Neural progenitor cell (in vitro differentiated cells): ENCODE measurements at regions not wholly inside any gene's neighbourhood (a gene's known extent, or its start where the extent isn't known, plus 50 kb on each side); places are given as distances from the start of the nearest gene placed in this dataset.

ENCODE experiments used
- DNase-seq: peaks from one replicate; pipeline ENCODE4 v3.0.0-alpha.2; 2016; ENCODE audit warnings: low spot score
- H2AFZ ChIP-seq: fragments of 200-600 bp; sonication (generic); replicated peaks from 2 replicates; pipeline ENCODE4 v1.6.1; 2016; ENCODE audit warnings: antibody characterized with exemption
- H3F3A ChIP-seq: fragments of 200-600 bp; sonication (generic); 2 replicates; pipeline ENCODE4 v1.6.1; 2016; ENCODE audit warnings: antibody characterized with exemption, low read depth
- H3K27ac ChIP-seq: fragments of 200-600 bp; sonication (generic); 2 replicates; pipeline ENCODE4 v1.5.1; 2016; ENCODE audit warnings: mild to moderate bottlenecking
- H3K27me3 ChIP-seq: fragments of 200-600 bp; sonication (generic); 2 replicates; pipeline ENCODE4 v1.6.1; 2016; ENCODE audit warnings: mild to moderate bottlenecking, moderate library complexity
- H3K36me3 ChIP-seq: fragments of 200-600 bp; sonication (generic); 2 replicates; pipeline ENCODE4 v1.5.1; 2016
- H3K4me1 ChIP-seq: fragments of 200-600 bp; sonication (generic); 2 replicates; pipeline ENCODE4 v1.6.1; 2016; ENCODE audit warnings: mixed run types
- H3K4me2 ChIP-seq: fragments of 200-600 bp; sonication (generic); 2 replicates; pipeline ENCODE4 v1.6.1; 2016
- H3K4me3 ChIP-seq: fragments of 200-600 bp; sonication (generic); 2 replicates; pipeline ENCODE4 v1.5.1; 2016
- H3K79me2 ChIP-seq: fragments of 200-600 bp; sonication (generic); 2 replicates; pipeline ENCODE4 v1.6.1; 2016; ENCODE audit warnings: low read depth
- H3K9ac ChIP-seq: fragments of 200-600 bp; sonication (generic); 2 replicates; pipeline ENCODE4 v1.6.1; 2016
- H3K9me3 ChIP-seq: fragments of 200-600 bp; sonication (generic); 2 replicates; pipeline ENCODE4 v1.5.1; 2016; ENCODE audit warnings: low read depth
- H4K20me1 ChIP-seq: fragments of 200-600 bp; sonication (generic); 2 replicates; pipeline ENCODE4 v1.6.1; 2016; ENCODE audit warnings: low read depth
- H3K27ac Mint-ChIP-seq: 3 replicates; pipeline ENCODE4 v1.8.0; 2021; ENCODE audit warnings: mixed read lengths
- H3K27me3 Mint-ChIP-seq: 2 replicates; pipeline ENCODE4 v1.8.0; 2022; ENCODE audit warnings: low read depth, mild to moderate bottlenecking, inconsistent platforms, moderate library complexity, mixed read lengths; ENCODE audit not compliant: insufficient read depth
- H3K36me3 Mint-ChIP-seq: 3 replicates; pipeline ENCODE4 v1.8.0; 2021; ENCODE audit warnings: mixed read lengths
- H3K4me1 Mint-ChIP-seq: 3 replicates; pipeline ENCODE4 v1.8.0; 2021; ENCODE audit warnings: mixed read lengths
- H3K4me3 Mint-ChIP-seq: 3 replicates; pipeline ENCODE4 v1.8.0; 2021; ENCODE audit warnings: mild to moderate bottlenecking, moderate library complexity, mixed read lengths
- H3K9me3 Mint-ChIP-seq: 3 replicates; pipeline ENCODE4 v1.8.0; 2020; ENCODE audit warnings: mixed read lengths
- CTCF ChIP-seq: fragments of 200-600 bp; sonication (generic); IDR thresholded peaks from 2 replicates; pipeline ENCODE4 v1.5.1; 2017; ENCODE audit warnings: antibody characterized with exemption, mild to moderate bottlenecking
- EZH2 ChIP-seq: fragments of 200-600 bp; sonication (generic); IDR thresholded peaks from 2 replicates; pipeline ENCODE4 v1.6.1; 2017; ENCODE audit warnings: antibody characterized with exemption, mild to moderate bottlenecking, moderate library complexity
- EZH2phosphoT487 ChIP-seq: fragments of 200-600 bp; sonication (generic); IDR thresholded peaks from 2 replicates; pipeline ENCODE4 v1.6.1; 2017; ENCODE audit warnings: antibody characterized with exemption

DNA sequence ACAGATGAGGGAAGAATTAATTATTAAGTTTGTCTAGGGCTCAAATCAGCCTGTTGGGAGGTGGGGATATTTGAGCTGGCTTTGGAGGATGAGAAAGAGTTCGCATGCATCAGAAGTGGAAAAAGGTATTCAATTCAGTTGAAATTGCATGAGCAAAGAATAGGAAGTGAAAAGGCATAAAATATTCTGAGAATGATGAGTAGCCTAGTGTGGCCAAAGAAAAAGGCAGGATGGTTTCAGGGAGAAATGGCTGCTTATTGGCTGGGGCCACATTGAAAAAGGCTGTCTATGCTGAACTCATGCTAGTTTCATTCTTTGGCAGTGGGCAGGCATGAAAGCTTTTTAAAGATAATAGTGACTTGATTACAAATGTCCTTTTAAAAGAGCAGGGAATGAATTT lies 235.4 kb upstream of the RIOK2 start:
- Mint-ChIP-seq H3K4me3 (no peak overlapping the region), H3K27me3 (no peaks in the 10 kb centered on the region), H3K4me1 (peaks cover 18% of the 10 kb centered on the region), H3K27ac (no peak overlapping the region), H3K36me3 (no peaks in the 10 kb centered on the region), H3K9me3 (no peaks in the 10 kb centered on the region)
- no peak for DNase-seq
- TF ChIP-seq EZH2phosphoT487 (no peak), CTCF (no peak)
- Histone ChIP-seq H4K20me1 (no peaks in the 10 kb centered on the region), H3F3A (no peaks in the 10 kb centered on the region), H3K79me2 (no peaks in the 10 kb centered on the region), H3K4me2 (no peak overlapping the region), H3K27ac (no peak overlapping the region), H3K9ac (no peak overlapping the region), H3K4me1 (peaks cover 8% of the 10 kb centered on the region), H2AFZ (no peak overlapping the region), H3K27me3 (no peaks in the 10 kb centered on the region), H3K36me3 (no peaks in the 10 kb centered on the region), H3K9me3 (no peaks in the 10 kb centered on the region), H3K4me3 (no peak overlapping the region)

- H3K4me1 Mint-ChIP-seq, result peaks cover 9% of the 10 kb centered on the region
- no peak overlapping the region for H3K9ac ChIP-seq
- H3K4me1 ChIP-seq, result no peaks in the 10 kb centered on the region
- H3K9me3 Mint-ChIP-seq, result no peaks in the 10 kb centered on the region
- no peak for DNase-seq
- H3K36me3 ChIP-seq, result no peaks in the 10 kb centered on the region
- no peaks in the 10 kb centered on the region for H3K27me3 ChIP-seq
- H3K9me3 ChIP-seq, result no peaks in the 10 kb centered on the region
- TF ChIP-seq EZH2 (no peak), EZH2phosphoT487 (no peak), CTCF (no peak)
- no peak overlapping the region for H3K27ac Mint-ChIP-seq
- H3K4me2 ChIP-seq, result no peak overlapping the region
- H3K27ac ChIP-seq, result no peak overlapping the region
- no peak overlapping the region for H3K4me3 Mint-ChIP-seq
- H3K27me3 Mint-ChIP-seq, result no peaks in the 10 kb centered on the region
- no peak overlapping the region for H2AFZ ChIP-seq
- H4K20me1 ChIP-seq, result no peaks in the 10 kb centered on the region
- no peaks in the 10 kb centered on the region for H3F3A ChIP-seq
- H3K79me2 ChIP-seq, result no peaks in the 10 kb centered on the region
- no peaks in the 10 kb centered on the region for H3K36me3 Mint-ChIP-seq
- H3K4me3 ChIP-seq, result no peak overlapping the region
These were observed 237.6 kb upstream of the RIOK2 start for GRCh38 chr5:97420646-97421045.

- H3K27me3 ChIP-seq, result no peaks in the 10 kb centered on the region
- no peak overlapping the region for H3K4me2 ChIP-seq
- no peak for TF ChIP-seq CTCF
- TF ChIP-seq EZH2, result no peak
- no peak for TF ChIP-seq EZH2phosphoT487
- Mint-ChIP-seq H3K36me3 (no peaks in the 10 kb centered on the region), H3K27ac (no peak overlapping the region), H3K9me3 (no peaks in the 10 kb centered on the region), H3K27me3 (peaks cover 2% of the 10 kb centered on the region), H3K4me1 (peaks cover 9% of the 10 kb centered on the region), H3K4me3 (no peak overlapping the region)
- no peak overlapping the region for H3K27ac ChIP-seq
- H3K4me3 ChIP-seq, result no peak overlapping the region
- DNase-seq, result no peak
- no peak overlapping the region for H3K9ac ChIP-seq
- H4K20me1 ChIP-seq, result no peaks in the 10 kb centered on the region
- H3K4me1 ChIP-seq, result no peaks in the 10 kb centered on the region
- no peaks in the 10 kb centered on the region for H3K9me3 ChIP-seq
- no peak overlapping the region for H2AFZ ChIP-seq
- H3K36me3 ChIP-seq, result no peaks in the 10 kb centered on the region
- no peaks in the 10 kb centered on the region for H3F3A ChIP-seq
- no peaks in the 10 kb centered on the region for H3K79me2 ChIP-seq
These were observed 239.6 kb upstream of the RIOK2 start for GRCh38 chr5:97422678-97423077.

DNA sequence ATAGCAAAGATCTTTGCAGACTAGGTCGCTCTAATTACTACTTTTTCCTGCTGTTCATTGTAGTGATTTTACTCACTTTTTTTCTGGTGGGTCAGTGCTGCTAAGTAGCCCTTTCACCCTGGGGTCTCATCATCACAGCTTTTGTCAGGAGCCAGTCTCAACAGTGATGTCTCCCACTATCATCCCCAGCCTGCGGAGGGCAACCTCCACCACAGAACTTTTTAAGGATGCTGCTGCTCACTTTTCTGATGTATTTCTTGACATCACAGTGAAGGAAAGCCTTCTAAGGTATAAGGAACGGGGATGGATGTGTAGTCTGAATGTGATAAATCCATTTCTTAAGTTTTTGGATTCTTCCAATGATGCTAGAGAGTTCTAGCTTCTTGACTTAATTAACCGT lies 242.5 kb upstream of the RIOK2 start:
- Mint-ChIP-seq H3K36me3 (no peaks in the 10 kb centered on the region), H3K9me3 (no peaks in the 10 kb centered on the region)
- DNase-seq, result peak; percentile 53

More for the DNA sequence above, 242.5 kb upstream of the RIOK2 start:
- H4K20me1 ChIP-seq, result no peaks in the 10 kb centered on the region
- Mint-ChIP-seq H3K4me3 (no peak overlapping the region), H3K4me1 (peaks cover 5% of the 10 kb centered on the region), H3K27ac (no peak overlapping the region), H3K27me3 (peaks cover 2% of the 10 kb centered on the region)
- H3K36me3 ChIP-seq, result no peaks in the 10 kb centered on the region
- H3K9ac ChIP-seq, result no peak overlapping the region
- H3F3A ChIP-seq, result no peaks in the 10 kb centered on the region
- no peak overlapping the region for H3K27ac ChIP-seq
- H3K9me3 ChIP-seq, result no peaks in the 10 kb centered on the region
- no peak for TF ChIP-seq EZH2
- no peak for TF ChIP-seq EZH2phosphoT487
- peak; percentile 65 for TF ChIP-seq CTCF
- H3K4me3 ChIP-seq, result no peak overlapping the region
- H3K4me1 ChIP-seq, result no peaks in the 10 kb centered on the region
- H2AFZ ChIP-seq, result no peak overlapping the region
- H3K4me2 ChIP-seq, result no peak overlapping the region
- H3K79me2 ChIP-seq, result no peaks in the 10 kb centered on the region
- no peaks in the 10 kb centered on the region for H3K27me3 ChIP-seq
